K562 (cell line): ENCODE measurements at regions not wholly inside any gene's neighbourhood (a gene's known extent, or its start where the extent isn't known, plus 50 kb on each side); places are given as distances from the start of the nearest gene placed in this dataset.

ENCODE experiments used
- ATAC-seq: fragments of 200-7000 bp; cut with Tn5 transposase; 3 replicates; pipeline ENCODE4 v1.9.1; 2020; ENCODE audit warnings: moderate library complexity
- BruUV-seq: library from RNA; stranded (reverse); fragments of 400-500 nt; replicated peaks from 2 replicates; lab custom pipeline; 2021; lab: Mats Ljungman, UMichigan
- CTCF ChIA-PET: fragments of 300-600 bp; formaldehyde crosslinking; extraction: SDS; loops from one replicate; lab custom pipeline; 2021; ENCODE audit warnings: low intra/inter-chr PET ratio; lab: Yijun Ruan, JAX
- POLR2A ChIA-PET: fragments of 300-600, 350-650 bp; sonication (Branson Sonifier 250); formaldehyde crosslinking; extraction: SDS; loops from one replicate; lab custom pipeline; 2021; ENCODE audit warnings: antibody characterized with exemption, inconsistent platforms; lab: Yijun Ruan, JAX
- DNase-seq, 4 experiments: peaks; one replicate each; pipeline versions ENCODE4 v3.0.0 to v3.0.0-alpha.2; 2011 to 2018; ENCODE audit warnings: low spot score in 3 of 4, mixed read lengths in 3 of 4; ENCODE audit errors: extremely low read depth in 1 of 4
- FAIRE-seq: peaks from 2 replicates; lab custom pipeline; 2011; peaks lifted over from hg19 to GRCh38; lab: Jason Lieb, UNC
- H2AFZ ChIP-seq: 2 replicates; pipeline ENCODE4 v1.6.0; 2011; ENCODE audit warnings: low read depth, low read length, control low read depth, inconsistent platforms
- H3K27ac ChIP-seq: fragments of 200-600 bp; 3 replicates; pipeline ENCODE4 v1.8.0; 2011; ENCODE audit warnings: low read depth, mild to moderate bottlenecking, control low read depth, inconsistent platforms, low read length, moderate library complexity, mixed read lengths; ENCODE audit errors: extremely low read depth
- H3K27me3 ChIP-seq, 2 experiments: fragments of 300-600 bp in 1 of 2; 2 replicates in 1 of 2; 3 replicates in 1 of 2; pipeline versions ENCODE4 v1.6.0 to v1.8.0; 2011; ENCODE audit warnings: inconsistent platforms in 2 of 2, low read length in 2 of 2, mild to moderate bottlenecking in 1 of 2, mixed read lengths in 1 of 2, moderate library complexity in 1 of 2; ENCODE audit not compliant: control insufficient read depth in 2 of 2, insufficient read depth in 2 of 2
- H3K36me3 ChIP-seq: fragments of 300-600 bp; 3 replicates; pipeline ENCODE4 v1.8.0; 2011; ENCODE audit warnings: mild to moderate bottlenecking, low read length, inconsistent platforms; ENCODE audit not compliant: control insufficient read depth, insufficient read depth
- H3K4me1 ChIP-seq, 2 experiments: fragments of 200-600 bp in 1 of 2; replicated peaks in 1 of 2; 2 replicates in 1 of 2; 3 replicates in 1 of 2; pipeline versions ENCODE4 v1.5.1 to v1.8.0; 2011; ENCODE audit warnings: inconsistent platforms in 2 of 2, low read length in 2 of 2, mild to moderate bottlenecking in 1 of 2, mixed read lengths in 1 of 2, moderate library complexity in 1 of 2; ENCODE audit not compliant: control insufficient read depth in 2 of 2, insufficient read depth in 2 of 2
- H3K4me2 ChIP-seq: 2 replicates; pipeline ENCODE4 v1.6.1; 2011; ENCODE audit warnings: low read length, control low read depth, inconsistent platforms, mixed read lengths; ENCODE audit not compliant: insufficient read depth
- H3K4me3 ChIP-seq: fragments of 200-600 bp; sonication (generic), shearing (Covaris generic); 2 replicates; pipeline ENCODE4 v1.5.1; 2016; ENCODE audit warnings: control low read depth, inconsistent platforms
- H3K79me2 ChIP-seq: fragments of 200-600 bp; 3 replicates; pipeline ENCODE4 v1.8.0; 2011; ENCODE audit warnings: low read length, inconsistent platforms; ENCODE audit not compliant: control insufficient read depth, insufficient read depth
- H3K9ac ChIP-seq, 2 experiments: 2 replicates each; pipeline versions ENCODE4 v1.6.0 to v1.6.1; 2011; ENCODE audit warnings: low read depth in 2 of 2, low read length in 2 of 2, control low read depth in 1 of 2, inconsistent platforms in 1 of 2, mild to moderate bottlenecking in 1 of 2, mixed read lengths in 1 of 2; ENCODE audit not compliant: insufficient read depth in 1 of 2
- H3K9me1 ChIP-seq: one replicate; pipeline ENCODE4 v1.6.0; 2011; ENCODE audit warnings: inconsistent platforms, mild to moderate bottlenecking, low read length, moderate library complexity; ENCODE audit not compliant: control insufficient read depth, insufficient read depth
- H3K9me3 ChIP-seq: replicated peaks from 2 replicates; pipeline ENCODE4 v1.5.1; 2011; ENCODE audit warnings: low read depth, low read length, inconsistent platforms; ENCODE audit not compliant: control insufficient read depth, insufficient read depth
- H4K20me1 ChIP-seq: replicated peaks from 2 replicates; pipeline ENCODE4 v1.6.1; 2011; ENCODE audit warnings: low read length, inconsistent platforms, mixed read lengths; ENCODE audit not compliant: control insufficient read depth, insufficient read depth
- BRD4 ChIP-seq: fragments of 200-600 bp; sonication (generic); IDR thresholded peaks from 2 replicates; pipeline ENCODE4 v1.6.1; 2017; ENCODE audit warnings: inconsistent platforms
- FOXA1 ChIP-seq: fragments of 450-650 bp; IDR thresholded peaks from 2 replicates; pipeline ENCODE4 v1.6.1; 2016; ENCODE audit warnings: mild to moderate bottlenecking, borderline replicate concordance
- HMG20B ChIP-seq: fragments of 250-450 bp; sonication (Bioruptor Pico); IDR thresholded peaks from 2 replicates; pipeline ENCODE4 v1.5.0; 2021; ENCODE audit warnings: mild to moderate bottlenecking
- KDM2B ChIP-seq: fragments of 250-450 bp; sonication (Bioruptor Pico); IDR thresholded peaks from 2 replicates; pipeline ENCODE4 v1.8.0; 2021; ENCODE audit warnings: mild to moderate bottlenecking, moderate library complexity
- PTBP1 ChIP-seq: fragments of 200-400 bp; formaldehyde crosslinking; IDR thresholded peaks from 2 replicates; pipeline ENCODE4 v1.6.1; 2017; ENCODE audit warnings: low read depth, low read length
- SLC30A9 ChIP-seq: fragments of 250-450 bp; sonication (Bioruptor Pico); IDR thresholded peaks from 2 replicates; pipeline ENCODE4 v1.8.0; 2022; ENCODE audit warnings: mild to moderate bottlenecking, moderate library complexity
- SMAD1 ChIP-seq: fragments of 150-350 bp; IDR thresholded peaks from 2 replicates; pipeline ENCODE4 v1.6.1; 2014; ENCODE audit warnings: low read length, low read depth; ENCODE audit not compliant: partially characterized antibody
- ZC3H8 ChIP-seq: fragments of 450-650 bp; IDR thresholded peaks from 2 replicates; pipeline ENCODE4 v1.6.1; 2017
- ZNF695 ChIP-seq: fragments of 450-650 bp; formaldehyde crosslinking; IDR thresholded peaks from 2 replicates; pipeline ENCODE4 v1.4.0; 2020; ENCODE audit warnings: mild to moderate bottlenecking, moderate library complexity
- in situ Hi-C: fragments of 300-500 bp; cut with MboI; formaldehyde crosslinking; loops from 4 replicates; pipeline ENCODE4 v1.15.0; 2018; ENCODE audit warnings: inconsistent platforms, mixed read lengths
- intact Hi-C: fragments of 100-400 bp; cut with micrococcal nuclease; formaldehyde crosslinking; loops from 2 replicates; pipeline ENCODE4 v1.14.2; 2022
- TF ChIP-seq, protein P1 (sequence below): IDR thresholded peaks from 2 replicates; pipeline ENCODE4 v1.6.1; 2014; ENCODE audit warnings: antibody characterized with exemption
- TF ChIP-seq, protein P2 (sequence below): fragments of 250-450 bp; sonication (Bioruptor Pico); IDR thresholded peaks from 2 replicates; pipeline ENCODE4 v1.4.0; 2020; ENCODE audit warnings: mild to moderate bottlenecking, moderate library complexity, borderline replicate concordance
- TF ChIP-seq, protein P3 (sequence below): sonication (generic); formaldehyde crosslinking; IDR thresholded peaks from 2 replicates; pipeline ENCODE4 v1.8.0; 2023; ENCODE audit warnings: missing genetic modification reagents, mild to moderate bottlenecking, borderline replicate concordance
- TF ChIP-seq, protein P4 (sequence below): fragments of 250-450 bp; sonication (Bioruptor Pico); IDR thresholded peaks from 2 replicates; pipeline ENCODE4 v1.8.0; 2021; ENCODE audit warnings: moderate library complexity, mild to moderate bottlenecking, inconsistent platforms

DNA sequence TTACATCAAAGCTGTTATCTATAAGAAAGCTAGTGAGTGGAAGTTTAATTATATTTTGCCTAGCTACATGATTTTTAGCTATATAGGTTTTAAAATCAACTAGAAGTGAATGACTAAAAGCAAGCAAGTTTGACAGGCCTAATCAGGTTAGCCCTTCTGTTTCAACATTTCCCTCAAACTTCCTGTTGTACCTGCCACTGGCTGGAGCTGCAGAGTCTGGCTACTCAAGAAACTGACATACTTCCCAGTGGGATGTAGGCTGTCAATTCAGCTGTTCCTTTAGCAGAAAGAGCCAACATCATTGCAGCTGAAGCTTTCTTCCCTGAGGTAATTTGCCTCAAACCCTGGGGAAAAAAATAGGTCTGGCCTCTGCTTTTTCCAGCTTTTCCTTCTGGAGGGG, 87.1 kb upstream of the TNR start:
- Histone ChIP-seq H3K4me2 (no peak overlapping the region), H3K9me3 (no peaks in the 10 kb centered on the region), H3K79me2 (no peaks in the 10 kb centered on the region), H3K27me3 (no peaks in the 10 kb centered on the region), H3K27ac (no peak overlapping the region), H3K4me3 (no peak overlapping the region), H2AFZ (no peak overlapping the region), H4K20me1 (0 out of 2 replicates have a peak, but pooled peaks cover 4% of the 10 kb centered on the region), H3K9me1 (no peaks in the 10 kb centered on the region), H3K4me1 (no peaks in the 10 kb centered on the region), H3K36me3 (no peaks in the 10 kb centered on the region), H3K9ac (no peak overlapping the region)
- intact Hi-C loops, result no loop called here
- in situ Hi-C loops, result no loop called here
- POLR2A ChIA-PET, result interaction anchor here (0.6 kb wide), 1 partner anchor 61 kb away, joined by 3 read pairs; no protein-coding TSS in a partner anchor
- CTCF ChIA-PET, result no interaction called here
- no peak for FAIRE-seq
- no peak for ATAC-seq
- DNase-seq, result no peak
- no TSS peak for BruUV-seq
- TF ChIP-seq, protein P1, sequence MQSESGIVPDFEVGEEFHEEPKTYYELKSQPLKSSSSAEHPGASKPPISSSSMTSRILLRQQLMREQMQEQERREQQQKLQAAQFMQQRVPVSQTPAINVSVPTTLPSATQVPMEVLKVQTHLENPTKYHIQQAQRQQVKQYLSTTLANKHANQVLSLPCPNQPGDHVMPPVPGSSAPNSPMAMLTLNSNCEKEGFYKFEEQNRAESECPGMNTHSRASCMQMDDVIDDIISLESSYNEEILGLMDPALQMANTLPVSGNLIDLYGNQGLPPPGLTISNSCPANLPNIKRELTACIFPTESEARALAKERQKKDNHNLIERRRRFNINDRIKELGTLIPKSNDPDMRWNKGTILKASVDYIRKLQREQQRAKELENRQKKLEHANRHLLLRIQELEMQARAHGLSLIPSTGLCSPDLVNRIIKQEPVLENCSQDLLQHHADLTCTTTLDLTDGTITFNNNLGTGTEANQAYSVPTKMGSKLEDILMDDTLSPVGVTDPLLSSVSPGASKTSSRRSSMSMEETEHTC, result no peak
- TF ChIP-seq FOXA1, result no peak
- TF ChIP-seq SMAD1, result no peak
- TF ChIP-seq, protein P2, sequence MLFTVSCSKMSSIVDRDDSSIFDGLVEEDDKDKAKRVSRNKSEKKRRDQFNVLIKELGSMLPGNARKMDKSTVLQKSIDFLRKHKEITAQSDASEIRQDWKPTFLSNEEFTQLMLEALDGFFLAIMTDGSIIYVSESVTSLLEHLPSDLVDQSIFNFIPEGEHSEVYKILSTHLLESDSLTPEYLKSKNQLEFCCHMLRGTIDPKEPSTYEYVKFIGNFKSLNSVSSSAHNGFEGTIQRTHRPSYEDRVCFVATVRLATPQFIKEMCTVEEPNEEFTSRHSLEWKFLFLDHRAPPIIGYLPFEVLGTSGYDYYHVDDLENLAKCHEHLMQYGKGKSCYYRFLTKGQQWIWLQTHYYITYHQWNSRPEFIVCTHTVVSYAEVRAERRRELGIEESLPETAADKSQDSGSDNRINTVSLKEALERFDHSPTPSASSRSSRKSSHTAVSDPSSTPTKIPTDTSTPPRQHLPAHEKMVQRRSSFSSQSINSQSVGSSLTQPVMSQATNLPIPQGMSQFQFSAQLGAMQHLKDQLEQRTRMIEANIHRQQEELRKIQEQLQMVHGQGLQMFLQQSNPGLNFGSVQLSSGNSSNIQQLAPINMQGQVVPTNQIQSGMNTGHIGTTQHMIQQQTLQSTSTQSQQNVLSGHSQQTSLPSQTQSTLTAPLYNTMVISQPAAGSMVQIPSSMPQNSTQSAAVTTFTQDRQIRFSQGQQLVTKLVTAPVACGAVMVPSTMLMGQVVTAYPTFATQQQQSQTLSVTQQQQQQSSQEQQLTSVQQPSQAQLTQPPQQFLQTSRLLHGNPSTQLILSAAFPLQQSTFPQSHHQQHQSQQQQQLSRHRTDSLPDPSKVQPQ, result no peak
- no peak for TF ChIP-seq PTBP1
- TF ChIP-seq ZC3H8, result no peak
- TF ChIP-seq HMG20B (CRISPR knock-in tag), result no peak
- TF ChIP-seq, protein P3, sequence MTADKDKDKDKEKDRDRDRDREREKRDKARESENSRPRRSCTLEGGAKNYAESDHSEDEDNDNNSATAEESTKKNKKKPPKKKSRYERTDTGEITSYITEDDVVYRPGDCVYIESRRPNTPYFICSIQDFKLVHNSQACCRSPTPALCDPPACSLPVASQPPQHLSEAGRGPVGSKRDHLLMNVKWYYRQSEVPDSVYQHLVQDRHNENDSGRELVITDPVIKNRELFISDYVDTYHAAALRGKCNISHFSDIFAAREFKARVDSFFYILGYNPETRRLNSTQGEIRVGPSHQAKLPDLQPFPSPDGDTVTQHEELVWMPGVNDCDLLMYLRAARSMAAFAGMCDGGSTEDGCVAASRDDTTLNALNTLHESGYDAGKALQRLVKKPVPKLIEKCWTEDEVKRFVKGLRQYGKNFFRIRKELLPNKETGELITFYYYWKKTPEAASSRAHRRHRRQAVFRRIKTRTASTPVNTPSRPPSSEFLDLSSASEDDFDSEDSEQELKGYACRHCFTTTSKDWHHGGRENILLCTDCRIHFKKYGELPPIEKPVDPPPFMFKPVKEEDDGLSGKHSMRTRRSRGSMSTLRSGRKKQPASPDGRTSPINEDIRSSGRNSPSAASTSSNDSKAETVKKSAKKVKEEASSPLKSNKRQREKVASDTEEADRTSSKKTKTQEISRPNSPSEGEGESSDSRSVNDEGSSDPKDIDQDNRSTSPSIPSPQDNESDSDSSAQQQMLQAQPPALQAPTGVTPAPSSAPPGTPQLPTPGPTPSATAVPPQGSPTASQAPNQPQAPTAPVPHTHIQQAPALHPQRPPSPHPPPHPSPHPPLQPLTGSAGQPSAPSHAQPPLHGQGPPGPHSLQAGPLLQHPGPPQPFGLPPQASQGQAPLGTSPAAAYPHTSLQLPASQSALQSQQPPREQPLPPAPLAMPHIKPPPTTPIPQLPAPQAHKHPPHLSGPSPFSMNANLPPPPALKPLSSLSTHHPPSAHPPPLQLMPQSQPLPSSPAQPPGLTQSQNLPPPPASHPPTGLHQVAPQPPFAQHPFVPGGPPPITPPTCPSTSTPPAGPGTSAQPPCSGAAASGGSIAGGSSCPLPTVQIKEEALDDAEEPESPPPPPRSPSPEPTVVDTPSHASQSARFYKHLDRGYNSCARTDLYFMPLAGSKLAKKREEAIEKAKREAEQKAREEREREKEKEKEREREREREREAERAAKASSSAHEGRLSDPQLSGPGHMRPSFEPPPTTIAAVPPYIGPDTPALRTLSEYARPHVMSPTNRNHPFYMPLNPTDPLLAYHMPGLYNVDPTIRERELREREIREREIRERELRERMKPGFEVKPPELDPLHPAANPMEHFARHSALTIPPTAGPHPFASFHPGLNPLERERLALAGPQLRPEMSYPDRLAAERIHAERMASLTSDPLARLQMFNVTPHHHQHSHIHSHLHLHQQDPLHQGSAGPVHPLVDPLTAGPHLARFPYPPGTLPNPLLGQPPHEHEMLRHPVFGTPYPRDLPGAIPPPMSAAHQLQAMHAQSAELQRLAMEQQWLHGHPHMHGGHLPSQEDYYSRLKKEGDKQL, result no peak
- TF ChIP-seq, protein P4, sequence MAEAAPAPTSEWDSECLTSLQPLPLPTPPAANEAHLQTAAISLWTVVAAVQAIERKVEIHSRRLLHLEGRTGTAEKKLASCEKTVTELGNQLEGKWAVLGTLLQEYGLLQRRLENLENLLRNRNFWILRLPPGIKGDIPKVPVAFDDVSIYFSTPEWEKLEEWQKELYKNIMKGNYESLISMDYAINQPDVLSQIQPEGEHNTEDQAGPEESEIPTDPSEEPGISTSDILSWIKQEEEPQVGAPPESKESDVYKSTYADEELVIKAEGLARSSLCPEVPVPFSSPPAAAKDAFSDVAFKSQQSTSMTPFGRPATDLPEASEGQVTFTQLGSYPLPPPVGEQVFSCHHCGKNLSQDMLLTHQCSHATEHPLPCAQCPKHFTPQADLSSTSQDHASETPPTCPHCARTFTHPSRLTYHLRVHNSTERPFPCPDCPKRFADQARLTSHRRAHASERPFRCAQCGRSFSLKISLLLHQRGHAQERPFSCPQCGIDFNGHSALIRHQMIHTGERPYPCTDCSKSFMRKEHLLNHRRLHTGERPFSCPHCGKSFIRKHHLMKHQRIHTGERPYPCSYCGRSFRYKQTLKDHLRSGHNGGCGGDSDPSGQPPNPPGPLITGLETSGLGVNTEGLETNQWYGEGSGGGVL, result no peak
- TF ChIP-seq ZNF695 (CRISPR knock-in tag), result no peak
- TF ChIP-seq KDM2B (CRISPR knock-in tag), result no peak
- no peak for TF ChIP-seq SLC30A9
- no peak for TF ChIP-seq BRD4
